ENCODE measurements at regions not wholly inside any gene's neighbourhood (a gene's known extent, or its start where the extent isn't known, plus 50 kb on each side); places are given as distances from the start of the nearest gene placed in this dataset.

GRCh38 chr3:3461317-3461716 is 281.8 kb upstream of the CRBN start:
- Histone ChIP-seq H3K36me3 (no peaks in the 10 kb centered on the region), H3K4me1 (no peaks in the 10 kb centered on the region), H3K9me3 (no peaks in the 10 kb centered on the region), H3K27ac (no peak overlapping the region), H3K4me3 (no peak overlapping the region), H3K27me3 (ENCODE audit: low read depth) (no peaks in the 10 kb centered on the region)
- no peak for ATAC-seq
- TF ChIP-seq CTCF (IDR thresholded peaks at IDR 0.05) = no peak
- intact Hi-C loops (cut with DNase I) = no loop called here
- DNase-seq = no peak

GRCh38 chr3:3448468-3448867 is 269.0 kb upstream of the CRBN start:
- DNase-seq (no peak), ATAC-seq (no peak)
- no peak for TF ChIP-seq CTCF (IDR thresholded peaks at IDR 0.05)
- Histone ChIP-seq H3K4me3 (no peak overlapping the region), H3K4me1 (no peaks in the 10 kb centered on the region), H3K27ac (no peak overlapping the region), H3K36me3 (no peaks in the 10 kb centered on the region), H3K27me3 (ENCODE audit: low read depth) (no peaks in the 10 kb centered on the region), H3K9me3 (no peaks in the 10 kb centered on the region)
- intact Hi-C loops (cut with DNase I) = no loop called here

- no peak for TF ChIP-seq CTCF (IDR thresholded peaks at IDR 0.05)
- no peak for ATAC-seq
Observed at GRCh38 chr3:3447641-3448040, 268.1 kb upstream of the CRBN start.

GRCh38 chr3:3446251-3446650 is 266.8 kb upstream of the CRBN start:
- no peak for DNase-seq
- no peak overlapping the region for H3K4me3 ChIP-seq
- H3K4me1 ChIP-seq = no peaks in the 10 kb centered on the region
- H3K9me3 ChIP-seq = no peaks in the 10 kb centered on the region
- ATAC-seq = no peak
- H3K36me3 ChIP-seq = no peaks in the 10 kb centered on the region
- H3K27ac ChIP-seq = no peak overlapping the region
- no peaks in the 10 kb centered on the region for H3K27me3 ChIP-seq (ENCODE audit: low read depth)
- no peak for TF ChIP-seq CTCF (IDR thresholded peaks at IDR 0.05)
- intact Hi-C loops (cut with DNase I) = no loop called here

More at GRCh38 chr3:3447641-3448040, 268.1 kb upstream of the CRBN start:
- no peaks in the 10 kb centered on the region for H3K27me3 ChIP-seq (ENCODE audit: low read depth)
- no peak for DNase-seq
- H3K9me3 ChIP-seq = no peaks in the 10 kb centered on the region
- H3K4me1 ChIP-seq = no peaks in the 10 kb centered on the region
- no peak overlapping the region for H3K27ac ChIP-seq
- no peaks in the 10 kb centered on the region for H3K36me3 ChIP-seq
- no peak overlapping the region for H3K4me3 ChIP-seq
- intact Hi-C loops (cut with DNase I) = no loop called here

- no peak for DNase-seq
- H3K36me3 ChIP-seq = no peaks in the 10 kb centered on the region
- H3K4me1 ChIP-seq = no peaks in the 10 kb centered on the region
- no peaks in the 10 kb centered on the region for H3K9me3 ChIP-seq
- no peak overlapping the region for H3K27ac ChIP-seq
- no peak for TF ChIP-seq CTCF (IDR thresholded peaks at IDR 0.05)
- H3K27me3 ChIP-seq (ENCODE audit: low read depth) = no peaks in the 10 kb centered on the region
- intact Hi-C loops (cut with DNase I) = no loop called here
- H3K4me3 ChIP-seq = no peak overlapping the region
- no peak for ATAC-seq
Observed at GRCh38 chr3:3443482-3443881, 264.0 kb upstream of the CRBN start.

GRCh38 chr3:3433711-3434110 is 254.2 kb upstream of the CRBN start:
- intact Hi-C loops (cut with DNase I) = no loop called here
- no peak overlapping the region for H3K4me3 ChIP-seq
- no peak overlapping the region for H3K27ac ChIP-seq
- no peaks in the 10 kb centered on the region for H3K4me1 ChIP-seq
- H3K36me3 ChIP-seq = no peaks in the 10 kb centered on the region
- no peak for TF ChIP-seq CTCF (IDR thresholded peaks at IDR 0.05)
- no peak for ATAC-seq
- no peak for DNase-seq
- no peaks in the 10 kb centered on the region for H3K27me3 ChIP-seq (ENCODE audit: low read depth)
- no peaks in the 10 kb centered on the region for H3K9me3 ChIP-seq

All from lower lobe of right lung (tissue), 2 donors.